ENCODE measurements at regions not wholly inside any gene's neighbourhood (a gene's known extent, or its start where the extent isn't known, plus 50 kb on each side); places are given as distances from the start of the nearest gene placed in this dataset.
"Not testable (repeated sequence)": the region's sequence is repeated elsewhere in the genome, so short reads cannot be mapped to it uniquely, and the experiment has no call there.

DNA sequence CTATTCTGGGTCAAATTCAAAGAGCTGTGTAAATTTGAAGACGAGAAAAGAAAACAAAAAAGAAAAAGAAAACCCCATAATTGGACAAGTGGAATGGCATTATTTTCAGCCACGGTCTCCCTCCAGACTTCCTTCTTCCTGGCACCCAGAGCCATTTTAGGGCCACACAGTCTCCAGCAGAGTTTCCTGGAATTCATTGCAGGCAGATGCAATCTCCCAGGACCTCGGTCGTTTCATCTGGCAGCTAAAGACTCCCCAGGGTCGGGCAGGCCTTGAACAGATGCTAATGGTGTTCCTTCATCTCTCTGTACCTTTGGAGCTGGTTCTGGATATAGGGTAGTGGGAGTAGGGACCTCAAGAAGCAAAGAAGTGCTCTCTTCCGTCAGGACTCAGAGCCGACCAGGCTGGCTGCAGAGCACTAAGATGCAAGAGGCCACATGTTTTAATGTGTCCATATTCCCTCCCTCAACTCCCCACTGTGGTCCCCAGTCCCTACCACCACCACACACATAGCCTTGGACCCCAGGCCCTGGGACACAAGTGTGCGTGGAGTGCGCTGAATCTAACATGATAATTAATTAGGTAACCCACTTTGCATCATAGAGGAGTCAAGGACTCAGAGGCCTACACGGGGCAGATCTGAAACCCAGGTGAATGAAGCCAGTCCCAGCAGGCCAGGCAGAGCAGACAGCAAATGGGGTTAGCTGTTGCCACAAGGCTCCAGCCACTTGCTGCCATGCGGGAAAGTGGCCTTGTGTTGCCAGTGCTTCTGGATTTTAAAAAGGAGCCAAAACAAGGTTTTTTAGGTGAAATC lies 109.3 kb upstream of the ATL2 start:
- TF ChIP-seq, protein P1, sequence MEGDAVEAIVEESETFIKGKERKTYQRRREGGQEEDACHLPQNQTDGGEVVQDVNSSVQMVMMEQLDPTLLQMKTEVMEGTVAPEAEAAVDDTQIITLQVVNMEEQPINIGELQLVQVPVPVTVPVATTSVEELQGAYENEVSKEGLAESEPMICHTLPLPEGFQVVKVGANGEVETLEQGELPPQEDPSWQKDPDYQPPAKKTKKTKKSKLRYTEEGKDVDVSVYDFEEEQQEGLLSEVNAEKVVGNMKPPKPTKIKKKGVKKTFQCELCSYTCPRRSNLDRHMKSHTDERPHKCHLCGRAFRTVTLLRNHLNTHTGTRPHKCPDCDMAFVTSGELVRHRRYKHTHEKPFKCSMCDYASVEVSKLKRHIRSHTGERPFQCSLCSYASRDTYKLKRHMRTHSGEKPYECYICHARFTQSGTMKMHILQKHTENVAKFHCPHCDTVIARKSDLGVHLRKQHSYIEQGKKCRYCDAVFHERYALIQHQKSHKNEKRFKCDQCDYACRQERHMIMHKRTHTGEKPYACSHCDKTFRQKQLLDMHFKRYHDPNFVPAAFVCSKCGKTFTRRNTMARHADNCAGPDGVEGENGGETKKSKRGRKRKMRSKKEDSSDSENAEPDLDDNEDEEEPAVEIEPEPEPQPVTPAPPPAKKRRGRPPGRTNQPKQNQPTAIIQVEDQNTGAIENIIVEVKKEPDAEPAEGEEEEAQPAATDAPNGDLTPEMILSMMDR (IDR thresholded peaks at IDR 0.05; ENCODE audit: insufficient read depth, low read depth, low read length) = no peak
- no peak overlapping the region for H3K4me3 ChIP-seq (ENCODE audit: low read depth, low read length)
- no peak for DNase-seq (ENCODE audit: low read depth)

DNA sequence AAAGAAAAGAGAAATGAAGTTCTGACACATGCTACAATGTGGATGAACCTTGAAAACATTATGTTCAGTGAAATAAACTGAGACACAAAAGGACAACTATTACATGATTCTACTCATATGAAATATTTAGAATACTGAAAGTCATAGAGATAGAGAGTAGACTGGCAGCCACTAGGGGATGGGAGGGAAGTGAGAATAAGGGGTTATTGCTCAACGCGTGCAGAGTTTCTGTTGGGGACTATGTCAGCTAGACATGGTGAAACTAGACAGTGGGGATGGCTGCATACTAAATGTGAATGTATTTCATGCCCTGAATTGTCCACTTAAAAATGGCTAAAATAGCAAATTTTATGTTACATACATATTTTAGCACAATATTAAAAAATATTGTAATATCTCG lies 108.7 kb upstream of the ATL2 start:
- TF ChIP-seq, protein P1 (IDR thresholded peaks at IDR 0.05; ENCODE audit: insufficient read depth, low read depth, low read length) = no peak
- H3K4me3 ChIP-seq (ENCODE audit: low read depth, low read length) = no peak overlapping the region
- DNase-seq (ENCODE audit: low read depth) = no peak

DNA sequence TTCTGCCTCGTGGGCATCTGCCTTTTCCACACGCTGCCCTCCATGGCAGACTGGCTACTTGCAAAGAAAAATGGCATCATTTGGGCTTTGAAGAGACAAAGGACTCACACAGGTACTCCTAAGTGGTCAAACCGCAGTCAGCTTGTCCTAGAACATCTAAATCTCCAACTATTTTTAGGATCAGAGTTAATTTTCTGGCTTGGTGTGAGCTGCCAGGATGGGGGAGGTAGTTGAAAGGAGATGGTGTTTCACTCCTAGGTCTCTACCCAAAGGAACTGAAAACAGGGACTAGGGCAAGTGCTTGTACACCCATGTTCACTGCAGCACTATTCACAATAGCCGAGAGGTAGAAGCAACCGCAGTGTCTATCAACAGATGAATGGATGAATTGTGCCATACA lies 107.9 kb upstream of the ATL2 start:
- H3K4me3 ChIP-seq (ENCODE audit: low read depth, low read length) = no peak overlapping the region
- TF ChIP-seq, protein P1 (IDR thresholded peaks at IDR 0.05; ENCODE audit: insufficient read depth, low read depth, low read length) = no peak
- DNase-seq (ENCODE audit: low read depth) = no peak

DNA sequence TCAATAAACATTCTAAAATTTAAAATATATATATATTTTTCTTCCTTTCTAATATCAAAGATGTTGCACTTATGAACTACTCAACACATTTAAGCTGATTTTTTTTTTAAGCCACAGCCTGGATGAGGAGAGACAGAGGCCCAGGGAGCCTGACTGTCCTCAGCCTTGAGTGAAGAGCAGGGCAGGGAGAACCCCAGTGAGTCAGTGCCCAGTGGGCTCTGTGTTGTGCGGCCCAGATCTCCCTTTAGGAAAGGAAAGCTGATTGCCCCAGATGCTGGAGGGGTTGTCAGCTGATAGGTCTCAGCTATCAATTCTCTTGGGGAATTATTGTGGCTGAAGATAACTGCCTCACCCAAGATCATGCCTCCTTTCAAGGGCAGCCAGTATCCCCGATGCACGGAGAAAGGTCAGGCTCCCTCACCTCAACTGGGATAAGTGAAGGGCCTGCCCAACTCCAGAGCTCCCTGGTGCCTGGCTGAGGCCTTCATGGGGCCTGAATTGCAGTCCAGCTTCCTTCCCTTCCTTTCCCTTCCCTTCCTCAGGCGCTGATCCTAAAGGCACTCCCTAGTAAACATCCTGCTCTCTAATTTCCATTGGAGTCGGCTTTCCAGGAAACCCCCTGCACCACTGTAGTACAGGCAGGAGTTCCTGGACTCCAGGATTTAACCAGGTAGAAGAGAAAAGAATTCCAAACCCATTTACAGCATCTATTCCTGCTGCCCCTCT lies 106.9 kb upstream of the ATL2 start:
- TF ChIP-seq, protein P1 (IDR thresholded peaks at IDR 0.05; ENCODE audit: insufficient read depth, low read depth, low read length) = no peak

DNA sequence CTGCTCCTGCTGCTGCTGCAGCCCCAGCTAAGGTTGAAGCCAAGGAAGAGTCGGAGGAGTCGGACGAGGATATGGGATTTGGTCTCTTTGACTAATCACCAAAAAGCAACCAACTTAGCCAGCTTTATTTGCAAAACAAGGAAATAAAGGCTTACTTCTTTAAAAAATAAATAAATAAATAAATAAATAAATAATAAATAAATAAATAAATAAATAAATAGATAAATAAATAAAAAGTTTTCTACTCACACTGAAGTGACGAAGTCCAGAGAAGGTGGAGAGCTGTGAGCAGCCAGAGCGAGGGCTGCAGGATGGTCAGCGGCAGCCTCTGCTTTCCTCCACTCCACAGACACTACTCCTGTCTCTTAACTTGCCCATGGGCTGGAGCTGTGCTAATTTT lies 105.6 kb upstream of the ATL2 start:
- not testable (repeated sequence) for H3K4me3 ChIP-seq (ENCODE audit: low read depth, low read length); DNase-seq (ENCODE audit: low read depth)

More for the DNA sequence above, 106.9 kb upstream of the ATL2 start:
- DNase-seq (ENCODE audit: low read depth) = no peak
- no peak overlapping the region for H3K4me3 ChIP-seq (ENCODE audit: low read depth, low read length)

DNA sequence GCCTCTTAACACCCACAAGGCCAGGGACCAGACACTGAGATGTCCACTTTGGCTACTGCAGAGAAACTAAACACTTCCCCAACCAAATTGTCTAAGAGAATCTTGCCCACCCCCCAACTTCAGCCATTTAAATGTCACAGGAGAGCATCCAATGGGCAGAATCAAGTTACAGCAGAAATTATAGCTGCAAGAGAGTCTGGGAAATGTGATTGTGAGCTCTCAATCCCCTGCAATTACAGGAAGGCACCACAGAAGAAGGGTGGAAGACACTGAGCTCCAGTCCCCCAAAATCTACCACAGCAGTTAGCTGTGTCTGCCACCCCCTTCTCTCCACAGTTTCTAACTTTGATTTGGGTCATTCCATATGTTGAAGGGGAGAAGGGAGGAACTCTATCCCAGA lies 103.5 kb upstream of the ATL2 start:
- TF ChIP-seq, protein P1 (IDR thresholded peaks at IDR 0.05; ENCODE audit: insufficient read depth, low read depth, low read length) = no peak
- DNase-seq (ENCODE audit: low read depth) = no peak
- no peak overlapping the region for H3K4me3 ChIP-seq (ENCODE audit: low read depth, low read length)

DNA sequence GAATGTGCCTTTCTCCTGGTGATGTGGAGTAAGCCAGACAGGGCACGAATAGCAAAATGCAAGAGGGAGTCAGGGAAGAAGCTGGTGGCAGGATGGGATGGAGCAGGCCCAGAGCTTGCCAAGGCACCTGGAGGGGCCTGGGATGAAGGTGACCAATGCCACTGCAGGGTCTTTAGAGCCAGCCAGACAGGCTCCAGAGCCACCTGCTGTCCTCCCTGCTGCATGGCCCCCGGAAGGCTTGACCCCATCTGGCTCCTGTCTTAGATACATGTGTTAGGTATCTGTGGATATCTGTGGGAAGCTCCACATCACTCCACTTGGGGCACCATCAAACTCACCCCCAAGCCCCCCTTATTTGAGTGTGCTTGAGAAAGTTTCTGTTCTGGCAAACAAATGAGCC lies 99.9 kb upstream of the ATL2 start:
- DNase-seq (ENCODE audit: low read depth) = no peak
- no peak overlapping the region for H3K4me3 ChIP-seq (ENCODE audit: low read depth, low read length)
- TF ChIP-seq, protein P1 (IDR thresholded peaks at IDR 0.05; ENCODE audit: insufficient read depth, low read depth, low read length) = no peak
